ENCODE measurements at regions not wholly inside any gene's neighbourhood (a gene's known extent, or its start where the extent isn't known, plus 50 kb on each side); places are given as distances from the start of the nearest gene placed in this dataset.

DNA sequence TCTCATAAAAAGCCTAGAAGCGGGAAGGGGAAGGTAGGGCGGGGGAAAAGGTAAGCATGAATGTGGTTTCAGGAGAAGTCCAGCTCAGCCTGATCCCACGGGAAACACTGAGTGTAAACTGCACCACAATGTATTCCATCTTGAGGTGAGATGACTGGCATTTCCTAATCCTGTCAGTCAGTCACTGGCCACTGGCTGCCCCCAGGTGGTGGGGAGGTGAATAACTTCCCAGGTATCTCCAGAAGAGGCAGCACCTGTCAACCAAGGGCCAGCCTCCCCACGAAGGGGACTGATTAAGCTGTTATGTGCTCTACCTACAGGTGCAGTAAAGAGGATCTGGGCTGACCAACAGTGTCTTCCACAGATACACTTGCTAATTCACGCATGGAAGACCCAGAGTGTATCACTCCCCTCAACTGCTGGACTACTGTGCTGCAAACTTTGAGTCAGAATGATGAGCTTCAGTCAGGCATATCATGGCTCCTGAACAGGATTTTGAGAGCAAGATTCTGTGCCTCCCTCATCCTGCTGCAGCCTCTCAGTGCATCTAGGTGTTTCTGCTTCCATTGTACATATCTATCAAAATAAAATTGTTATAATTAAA, 108.5 kb upstream of the CCL2 start:
- TF ChIP-seq GATA2 (IDR thresholded peaks at IDR 0.05; ENCODE audit: low read depth, low read length), result no peak
- TF ChIP-seq GATA3 (IDR thresholded peaks at IDR 0.05; ENCODE audit: low read depth, low read length), result no peak

DNA sequence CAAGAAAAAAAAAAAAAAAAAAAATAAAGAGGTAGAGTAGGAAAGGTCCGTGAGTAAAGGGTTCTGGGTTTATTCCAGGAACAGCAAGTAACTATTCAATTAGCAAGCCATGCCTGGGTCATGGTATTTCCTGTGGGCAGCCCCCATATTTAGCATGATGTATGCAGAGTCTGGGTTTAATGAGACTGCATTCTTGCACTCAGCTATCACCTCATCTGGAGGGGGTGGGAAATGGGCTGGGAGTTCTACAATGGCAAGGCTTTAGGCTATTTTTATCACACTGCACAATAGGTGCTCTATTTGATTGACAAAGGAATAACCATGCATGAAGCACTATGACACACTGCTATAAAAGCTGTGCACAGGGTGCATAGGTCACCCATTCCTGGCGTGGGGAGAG, 104.0 kb upstream of the CCL2 start:
- no peak for TF ChIP-seq GATA3 (IDR thresholded peaks at IDR 0.05; ENCODE audit: low read depth, low read length)

DNA sequence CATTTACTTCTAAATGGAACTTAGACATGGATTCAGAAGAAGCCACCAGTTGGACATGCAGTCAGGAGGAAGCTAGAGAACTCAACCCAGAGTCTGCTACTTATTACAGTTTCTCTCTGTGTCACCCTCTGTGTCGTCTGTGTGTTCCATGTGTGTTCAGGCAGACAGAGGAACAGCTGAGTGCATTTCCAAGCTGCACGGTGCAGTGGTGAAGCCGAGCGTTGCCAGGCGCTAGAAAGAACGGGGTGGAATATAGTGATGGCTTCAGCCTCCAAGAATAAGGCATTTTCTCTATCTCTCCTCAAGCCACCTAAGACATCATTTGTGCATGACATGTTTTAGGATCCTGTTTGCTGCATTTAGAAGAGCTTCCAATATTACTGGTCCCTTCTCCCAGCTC, 101.1 kb upstream of the CCL2 start:
- TF ChIP-seq GATA3 (IDR thresholded peaks at IDR 0.05; ENCODE audit: low read depth, low read length) (no peak), GATA2 (IDR thresholded peaks at IDR 0.05; ENCODE audit: low read depth, low read length) (no peak)

DNA sequence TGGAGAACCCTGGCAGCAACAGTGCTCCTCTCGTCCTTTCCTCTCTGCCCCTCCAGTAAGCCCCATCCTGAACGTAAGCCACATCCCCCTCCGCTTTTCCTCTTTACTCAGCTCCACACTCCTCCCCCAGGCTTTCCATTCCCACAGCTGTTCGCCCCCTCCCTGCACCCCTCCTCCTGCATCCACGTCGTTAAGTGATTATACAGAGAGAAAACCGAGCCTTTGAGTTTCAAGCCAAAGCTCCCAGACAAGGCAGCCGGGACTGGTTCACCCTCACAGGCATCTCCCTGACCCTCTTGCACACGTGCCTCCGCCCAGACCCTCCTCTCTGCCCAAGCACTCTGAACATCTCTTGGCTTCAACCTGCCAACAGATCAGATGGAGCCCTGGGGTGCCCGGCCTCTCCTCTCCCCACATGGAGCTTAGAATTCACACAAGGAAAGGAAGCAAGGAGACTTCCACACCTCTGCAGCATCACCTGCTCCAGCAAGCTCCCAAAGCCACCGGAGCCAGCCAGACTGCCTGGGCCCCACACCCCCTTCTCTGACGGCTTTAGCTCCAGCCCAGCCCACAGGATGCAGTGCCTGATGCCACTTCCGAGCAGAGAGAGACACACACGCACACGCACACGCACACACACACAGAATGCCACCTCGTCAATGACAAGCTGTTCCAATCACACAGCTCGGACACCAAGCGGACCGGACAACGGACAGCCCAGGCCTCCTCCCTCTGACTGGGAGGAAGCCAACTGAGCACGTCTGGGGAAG, 99.9 kb upstream of the CCL2 start:
- no peak for TF ChIP-seq GATA2 (IDR thresholded peaks at IDR 0.05; ENCODE audit: low read depth, low read length)
- no peak for TF ChIP-seq GATA3 (IDR thresholded peaks at IDR 0.05; ENCODE audit: low read depth, low read length)

DNA sequence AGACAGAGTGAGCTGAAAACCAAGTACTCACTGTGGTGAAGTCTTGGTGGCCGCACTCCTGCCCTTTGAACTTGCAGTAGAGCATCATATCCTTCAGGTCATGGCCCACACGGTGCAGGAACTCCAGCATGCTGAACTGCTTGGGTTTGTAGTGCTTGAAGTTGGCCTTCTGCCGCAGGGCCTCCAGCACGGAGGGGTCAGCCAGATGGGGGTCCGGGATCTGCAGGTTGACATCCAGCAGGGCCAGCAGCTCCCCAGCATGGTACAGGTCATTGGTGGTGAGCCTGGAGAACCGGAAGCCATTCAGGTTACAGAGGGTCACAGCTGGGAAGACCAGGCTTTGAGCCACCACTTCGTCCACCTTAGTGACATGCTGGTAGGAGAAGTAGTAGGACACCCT, 99.1 kb upstream of the CCL2 start:
- TF ChIP-seq GATA3 (IDR thresholded peaks at IDR 0.05; ENCODE audit: low read depth, low read length) (no peak), GATA2 (IDR thresholded peaks at IDR 0.05; ENCODE audit: low read depth, low read length) (no peak)

DNA sequence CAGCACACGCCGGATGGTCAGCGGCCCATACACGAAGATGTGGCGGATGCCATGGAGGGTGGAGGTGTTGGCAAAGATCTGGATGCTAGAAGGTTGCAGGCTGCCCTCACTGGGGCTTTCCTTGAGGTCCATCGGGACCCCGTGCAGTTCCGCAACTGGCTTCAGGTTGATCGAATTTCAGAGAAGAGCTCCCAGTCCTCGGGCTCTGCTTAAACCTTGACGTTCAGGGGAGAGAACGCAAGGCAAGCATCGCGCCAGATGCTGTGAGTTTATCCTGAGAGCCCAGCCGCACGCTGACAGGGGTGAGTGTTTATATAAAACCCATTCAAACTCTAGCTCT, 98.7 kb upstream of the CCL2 start:
- TF ChIP-seq GATA3 (IDR thresholded peaks at IDR 0.05; ENCODE audit: low read depth, low read length) (no peak), GATA2 (IDR thresholded peaks at IDR 0.05; ENCODE audit: low read depth, low read length) (no peak)

DNA sequence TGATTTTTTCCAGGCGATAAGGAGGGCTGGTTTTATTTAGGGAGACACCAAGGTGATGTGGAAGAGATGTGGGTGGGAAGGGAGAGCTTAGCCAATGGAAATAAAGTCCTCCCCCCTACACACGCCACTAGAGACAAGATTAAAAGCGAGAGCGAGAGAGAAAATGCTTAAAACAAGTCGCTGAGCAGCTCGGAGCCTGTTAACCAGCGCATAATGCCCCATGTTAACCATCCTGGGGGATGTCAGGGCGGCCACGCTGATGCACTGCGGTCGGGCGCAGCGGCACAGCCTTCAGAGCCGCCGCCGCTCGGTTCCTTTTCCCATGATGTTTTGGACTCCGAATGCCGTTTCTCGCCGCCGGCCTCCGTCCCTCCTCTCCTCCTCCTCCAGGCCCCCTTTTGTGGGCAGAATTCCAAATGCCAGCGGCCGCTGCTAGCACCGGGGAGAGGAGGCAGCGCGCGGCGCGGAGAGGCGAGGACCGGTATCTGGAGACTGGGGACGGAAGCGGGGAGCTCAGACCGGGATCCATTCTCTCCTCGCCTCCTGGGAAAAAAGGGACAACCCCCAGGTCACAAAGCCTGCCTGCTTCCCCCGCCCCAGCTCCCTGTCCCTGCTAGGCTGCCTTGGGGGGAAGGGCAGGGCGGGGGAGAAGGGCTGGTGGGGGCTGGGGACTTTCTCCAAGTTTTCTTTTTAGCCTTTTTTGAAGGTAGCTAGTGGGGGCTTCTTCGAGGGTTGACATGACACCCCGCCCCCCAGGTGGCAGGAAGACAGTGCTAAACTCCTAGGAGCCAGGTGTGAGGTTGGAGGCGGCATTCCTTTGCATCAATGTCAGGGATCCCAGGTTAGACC, 98.1 kb upstream of the CCL2 start:
- TF ChIP-seq GATA3 (IDR thresholded peaks at IDR 0.05; ENCODE audit: low read depth, low read length) (no peak), GATA2 (IDR thresholded peaks at IDR 0.05; ENCODE audit: low read depth, low read length) (peak; percentile 51)

DNA sequence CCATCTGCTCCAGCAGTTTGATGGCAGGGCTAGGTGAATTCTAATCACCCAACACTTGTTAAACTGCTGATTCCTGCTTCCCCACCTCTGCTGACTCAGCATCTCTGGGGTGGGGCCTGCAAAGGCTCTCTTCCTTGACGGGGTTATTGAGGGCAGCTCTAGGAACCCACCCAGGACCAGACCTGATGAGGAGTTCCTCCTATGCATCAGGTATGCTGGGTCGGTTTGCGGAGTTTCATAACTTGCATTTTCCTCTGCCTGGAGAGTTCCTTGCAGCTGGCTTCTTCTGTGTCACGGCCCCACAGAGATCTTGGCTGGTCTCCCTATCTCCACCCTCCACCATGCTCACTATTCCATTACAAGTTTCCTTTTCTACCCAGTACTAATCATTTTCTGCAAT, 93.4 kb upstream of the CCL2 start:
- TF ChIP-seq GATA2 (IDR thresholded peaks at IDR 0.05; ENCODE audit: low read depth, low read length) (no peak), GATA3 (IDR thresholded peaks at IDR 0.05; ENCODE audit: low read depth, low read length) (no peak)

DNA sequence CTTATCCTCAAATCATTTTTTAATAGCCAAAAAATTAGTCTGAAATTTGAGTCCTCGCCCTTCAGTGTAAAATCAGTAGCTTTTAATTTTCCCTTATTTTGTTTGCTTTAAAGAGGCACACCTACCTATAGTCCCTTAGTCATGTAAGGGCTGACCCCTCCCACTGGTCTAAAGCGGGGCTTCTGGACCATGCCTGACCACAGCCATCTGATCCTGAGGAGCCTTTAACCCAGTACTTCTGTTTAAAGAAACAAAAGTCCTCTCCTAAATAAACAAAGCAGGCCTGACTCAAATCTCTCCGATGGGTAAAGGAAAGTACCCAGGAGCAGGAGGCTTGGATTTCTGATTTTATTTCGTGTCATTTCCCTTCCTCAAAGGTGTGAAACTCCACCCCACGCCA, 92.0 kb upstream of the CCL2 start:
- TF ChIP-seq GATA2 (IDR thresholded peaks at IDR 0.05; ENCODE audit: low read depth, low read length) (no peak), GATA3 (IDR thresholded peaks at IDR 0.05; ENCODE audit: low read depth, low read length) (no peak)

DNA sequence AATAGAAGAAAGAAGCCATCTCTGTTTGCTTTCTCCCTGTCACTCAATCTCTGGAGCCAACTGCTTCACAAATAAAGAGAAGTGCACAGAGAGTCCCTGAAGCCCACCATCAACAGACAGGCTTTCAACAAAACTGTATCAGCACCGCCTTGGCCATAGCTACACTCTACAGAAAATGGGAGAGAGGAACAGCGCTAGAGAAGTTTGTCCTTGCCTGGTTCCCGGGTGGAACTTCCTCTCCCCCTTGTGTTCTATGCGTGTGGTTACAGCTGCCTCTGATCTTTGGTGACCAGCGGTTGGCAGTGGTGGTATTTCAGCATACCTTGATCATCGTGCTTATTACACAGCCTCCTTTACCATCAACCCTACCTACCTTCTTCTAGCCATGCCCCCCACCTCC, 91.4 kb upstream of the CCL2 start:
- TF ChIP-seq GATA2 (IDR thresholded peaks at IDR 0.05; ENCODE audit: low read depth, low read length), result no peak
- TF ChIP-seq GATA3 (IDR thresholded peaks at IDR 0.05; ENCODE audit: low read depth, low read length), result no peak

DNA sequence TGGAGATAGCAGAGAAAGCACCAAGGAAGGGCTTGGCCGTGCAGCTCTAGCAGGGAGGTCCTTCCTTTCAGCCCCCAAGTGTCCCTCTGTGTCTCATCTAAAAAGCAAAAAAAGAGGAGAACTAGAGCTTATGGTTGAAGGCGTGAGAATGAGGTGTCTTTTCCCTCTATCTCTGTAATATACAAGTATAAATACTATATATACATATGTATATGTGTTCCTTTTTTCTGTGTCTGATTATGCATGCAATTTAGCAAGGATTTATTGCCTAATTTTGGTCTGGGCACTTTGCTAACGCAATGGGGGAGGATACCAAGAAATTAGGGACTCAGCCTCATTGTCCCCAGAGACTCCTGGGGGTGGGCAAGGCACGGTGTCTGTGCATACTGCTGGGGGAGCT, 90.2 kb upstream of the CCL2 start:
- no peak for TF ChIP-seq GATA2 (IDR thresholded peaks at IDR 0.05; ENCODE audit: low read depth, low read length)
- no peak for TF ChIP-seq GATA3 (IDR thresholded peaks at IDR 0.05; ENCODE audit: low read depth, low read length)

DNA sequence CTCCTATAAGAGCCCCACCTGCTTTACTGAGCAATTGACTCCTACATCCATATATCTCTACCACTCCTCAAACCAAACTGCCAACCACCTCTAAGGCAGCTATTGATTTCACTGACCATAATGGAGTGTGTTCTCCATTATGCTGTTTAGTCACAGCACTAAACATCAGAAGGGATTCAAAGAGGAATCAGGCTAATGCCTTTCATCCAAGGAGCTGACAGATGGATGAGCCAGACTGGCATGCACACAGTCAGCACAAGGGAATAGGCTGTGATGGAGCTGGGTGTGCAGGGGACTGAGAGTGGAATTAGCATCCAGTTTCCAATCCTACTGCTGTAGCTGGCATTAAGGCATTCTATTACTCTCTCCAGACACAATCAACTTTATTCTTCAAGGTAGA, 88.7 kb upstream of the CCL2 start:
- TF ChIP-seq GATA3 (IDR thresholded peaks at IDR 0.05; ENCODE audit: low read depth, low read length) (no peak), GATA2 (IDR thresholded peaks at IDR 0.05; ENCODE audit: low read depth, low read length) (no peak)

DNA sequence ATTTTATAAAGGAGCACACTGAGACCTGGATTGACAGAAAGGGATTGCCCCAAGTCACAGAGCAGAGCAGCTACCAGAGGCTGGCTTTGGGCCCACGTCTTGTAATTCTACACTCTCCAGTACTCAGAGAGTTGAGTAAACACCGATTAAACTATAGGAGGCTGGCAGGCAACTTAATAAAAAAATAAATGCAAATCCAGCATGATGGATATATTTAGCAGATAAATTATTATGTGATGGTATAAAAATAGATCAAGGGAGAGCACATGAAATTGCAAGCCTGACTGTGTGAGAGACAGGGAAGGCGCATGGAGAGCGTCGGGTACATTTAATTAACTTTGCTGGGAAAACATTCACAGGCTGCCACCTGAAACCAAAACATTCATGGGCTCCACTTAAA, 87.7 kb upstream of the CCL2 start:
- no peak for TF ChIP-seq GATA3 (IDR thresholded peaks at IDR 0.05; ENCODE audit: low read depth, low read length)

DNA sequence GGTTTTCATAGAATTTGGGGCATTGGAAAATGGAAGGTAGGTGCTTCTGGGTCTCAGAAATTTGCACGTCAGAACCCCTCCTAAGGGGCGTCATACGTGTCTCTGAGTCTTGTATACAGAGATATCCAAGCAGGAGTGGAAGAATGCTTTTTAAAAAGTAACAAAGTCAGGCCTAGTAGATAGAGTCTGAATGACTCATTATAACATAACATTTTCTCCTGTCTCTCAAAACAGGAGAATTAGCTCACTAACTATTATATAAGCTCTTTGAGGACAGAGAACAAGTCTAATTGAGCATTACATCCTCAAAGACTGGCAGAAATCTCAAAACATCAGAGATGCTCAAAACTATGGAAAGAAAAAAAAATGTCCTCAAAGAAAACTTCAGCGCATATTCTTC, 86.1 kb upstream of the CCL2 start:
- TF ChIP-seq GATA3 (IDR thresholded peaks at IDR 0.05; ENCODE audit: low read depth, low read length), result no peak
- TF ChIP-seq GATA2 (IDR thresholded peaks at IDR 0.05; ENCODE audit: low read depth, low read length), result no peak

DNA sequence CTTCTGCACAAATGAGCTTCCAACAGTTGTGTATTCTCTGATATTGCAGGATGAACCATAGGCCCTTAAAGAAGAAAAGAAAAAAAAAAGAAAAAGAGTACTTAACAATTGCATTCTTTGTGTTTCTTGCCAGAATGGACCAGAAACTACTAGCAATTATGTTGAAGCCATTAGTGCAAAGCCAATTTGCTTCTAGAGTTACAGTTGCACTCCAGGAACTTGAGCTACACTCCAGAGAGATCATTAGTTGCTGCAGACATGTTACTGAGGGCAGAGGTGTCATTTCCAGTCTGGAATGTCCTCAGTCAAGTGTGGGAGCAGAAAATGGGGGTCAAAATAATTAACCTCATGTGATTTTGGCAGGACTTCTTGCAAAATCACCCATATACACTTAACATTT, 85.6 kb upstream of the CCL2 start:
- TF ChIP-seq GATA2 (IDR thresholded peaks at IDR 0.05; ENCODE audit: low read depth, low read length), result no peak
- TF ChIP-seq GATA3 (IDR thresholded peaks at IDR 0.05; ENCODE audit: low read depth, low read length), result no peak
